ENCODE measurements at regions not wholly inside any gene's neighbourhood (a gene's known extent, or its start where the extent isn't known, plus 50 kb on each side); places are given as distances from the start of the nearest gene placed in this dataset.

DNA sequence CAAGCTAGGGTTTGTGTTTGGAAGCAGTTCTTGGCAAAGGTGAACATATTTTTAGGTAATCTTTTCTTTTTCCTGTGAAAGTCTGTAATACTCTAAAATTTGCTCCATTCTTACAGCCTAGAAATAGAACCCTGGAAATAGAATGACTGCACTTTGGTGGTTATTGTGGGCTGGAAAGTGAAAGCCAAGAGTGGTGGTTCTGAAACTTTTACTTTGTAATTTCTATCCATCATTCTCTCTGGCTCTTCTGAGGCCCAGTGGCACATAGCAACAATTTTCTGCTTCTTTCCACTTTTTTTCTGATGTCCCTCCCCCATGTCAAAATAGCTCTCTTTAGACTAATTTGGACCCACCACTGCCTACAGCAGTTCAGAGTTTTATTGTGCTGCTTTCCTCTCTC lies 300.4 kb upstream of the RPS6KA3 start:
- peak in 1 of 2 donors; percentile 67 for ATAC-seq (replicated peaks in 1 of 2)
- Mint-ChIP-seq H3K27me3 (ENCODE audit: low read depth) (peaks cover 27% of the 10 kb centered on the region), H3K36me3 (ENCODE audit: insufficient read depth in 2 of 2) (no peaks in the 10 kb centered on the region), H3K27ac (no peak overlapping the region), H3K4me3 (no peak overlapping the region), H3K4me1 (ENCODE audit: low read depth) (peaks cover 4% of the 10 kb centered on the region), H3K9me3 (no peaks in the 10 kb centered on the region)
- peak in 1 of 2 donors; percentile 2 for DNase-seq

DNA sequence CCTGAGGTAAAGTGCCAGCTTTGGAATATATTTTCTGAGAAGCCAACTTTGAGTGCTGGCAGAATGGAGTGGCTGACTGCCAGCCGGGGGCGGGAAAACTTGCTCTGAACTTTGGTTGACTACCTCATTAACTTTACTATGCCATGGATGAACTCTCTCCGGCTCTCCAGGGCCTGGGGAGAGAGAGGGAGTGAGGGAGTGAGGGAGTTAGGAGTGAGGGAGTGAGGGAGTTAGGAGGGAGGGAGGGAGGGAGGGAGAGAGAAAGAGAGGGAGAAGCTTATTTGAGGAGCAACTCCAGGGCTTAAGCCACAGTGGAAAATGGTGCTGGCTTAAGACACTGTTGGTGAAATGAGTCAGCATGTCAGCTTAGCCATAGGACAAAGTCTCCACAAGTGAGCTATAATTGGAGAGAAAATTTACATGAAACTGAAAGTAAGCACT lies 280.9 kb upstream of the RPS6KA3 start:
- peak; percentile 43 to 55 for ATAC-seq (replicated peaks in 1 of 2)

DNA sequence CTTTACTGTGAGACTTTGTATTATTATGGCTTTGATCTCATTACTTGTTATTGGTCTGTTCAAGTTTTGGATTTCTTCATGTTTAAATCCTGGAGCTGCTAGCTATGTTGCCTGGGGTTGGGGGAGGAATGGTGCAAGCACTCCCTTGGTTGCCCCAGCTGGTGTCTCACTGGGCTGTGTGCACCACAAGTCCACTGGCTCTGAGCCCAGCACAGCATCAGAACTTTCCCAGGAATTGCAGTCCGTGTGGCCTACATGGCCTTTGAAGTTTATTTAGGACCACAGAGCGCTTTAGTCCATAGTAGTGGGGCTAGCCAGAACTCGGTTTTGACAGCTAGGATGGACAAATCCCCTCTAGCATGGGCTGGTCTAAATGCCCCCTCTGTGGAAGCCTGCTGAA lies 278.8 kb upstream of the RPS6KA3 start:
- Mint-ChIP-seq H3K36me3 (ENCODE audit: insufficient read depth in 2 of 2) (peaks cover 6 to 10% of the 10 kb centered on the region in 2 donors), H3K9me3 (peaks cover 8 to 12% of the 10 kb centered on the region in 2 donors), H3K4me3 (no peak overlapping the region), H3K27me3 (ENCODE audit: low read depth) (peaks cover 21% of the 10 kb centered on the region), H3K27ac (no peak overlapping the region), H3K4me1 (ENCODE audit: low read depth) (no peaks in the 10 kb centered on the region)
- ATAC-seq (replicated peaks in 1 of 2) (no peak), DNase-seq (no peak)

More for the DNA sequence above, 280.9 kb upstream of the RPS6KA3 start:
- Mint-ChIP-seq H3K36me3 (ENCODE audit: insufficient read depth in 2 of 2) (no peaks in the 10 kb centered on the region), H3K27me3 (ENCODE audit: low read depth) (peaks cover 21% of the 10 kb centered on the region), H3K27ac (no peak overlapping the region), H3K4me1 (ENCODE audit: low read depth) (no peaks in the 10 kb centered on the region), H3K4me3 (no peak overlapping the region), H3K9me3 (peaks cover 0 to 5% of the 10 kb centered on the region in 2 donors)
- DNase-seq = no peak

DNA sequence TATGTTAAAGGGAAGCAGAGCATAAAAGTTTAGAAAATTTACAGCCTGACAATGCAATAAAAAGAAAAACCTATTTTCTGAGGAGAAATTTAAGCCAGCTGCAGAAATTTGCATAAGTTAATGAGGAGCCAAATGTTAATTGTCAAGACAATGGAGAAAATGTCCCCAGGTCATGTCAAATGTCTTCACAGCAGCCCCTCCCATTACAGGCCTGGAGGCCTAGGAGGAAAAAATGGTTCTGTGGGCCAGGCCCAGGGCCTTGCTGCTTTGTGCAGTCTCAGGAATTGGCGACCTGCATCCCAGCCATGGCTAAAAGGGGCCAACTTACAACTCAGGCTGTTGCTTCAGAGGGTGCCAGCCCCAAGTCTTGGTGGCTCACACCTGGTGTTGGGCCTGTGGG lies 275.4 kb upstream of the RPS6KA3 start:
- H3K4me1 Mint-ChIP-seq (ENCODE audit: low read depth) = no peaks in the 10 kb centered on the region
- peaks cover 10 to 12% of the 10 kb centered on the region in 2 donors for H3K9me3 Mint-ChIP-seq
- H3K36me3 Mint-ChIP-seq (ENCODE audit: insufficient read depth in 2 of 2) = peaks cover 6 to 10% of the 10 kb centered on the region in 2 donors
- H3K27me3 Mint-ChIP-seq (ENCODE audit: low read depth) = peaks cover 19% of the 10 kb centered on the region
- DNase-seq = no peak
- H3K27ac Mint-ChIP-seq = no peak overlapping the region
- ATAC-seq (replicated peaks in 1 of 2) = no peak
- no peak overlapping the region for H3K4me3 Mint-ChIP-seq

DNA sequence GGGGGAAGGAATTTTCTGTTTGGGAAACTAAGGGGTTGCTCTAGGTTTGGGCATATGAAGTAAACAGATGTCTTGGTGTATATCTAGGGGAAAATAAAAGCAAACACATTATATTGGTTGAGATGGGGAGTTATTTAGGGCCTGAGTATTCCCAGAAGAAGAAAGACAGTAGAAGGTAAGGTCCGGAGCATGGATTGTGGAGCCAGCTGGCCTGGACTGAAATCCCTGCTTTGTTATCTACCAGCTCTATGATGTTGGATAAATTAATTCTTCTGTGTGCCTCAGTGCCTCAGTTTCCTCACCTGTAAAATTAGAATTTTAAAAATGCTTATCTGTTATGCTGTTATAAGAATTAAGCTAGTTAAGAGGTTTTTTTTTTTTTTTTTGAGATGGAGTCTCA lies 272.3 kb upstream of the RPS6KA3 start:
- Mint-ChIP-seq H3K4me1 (ENCODE audit: low read depth) (no peaks in the 10 kb centered on the region), H3K9me3 (peaks cover 10% of the 10 kb centered on the region in 2 donors), H3K27ac (no peak overlapping the region), H3K27me3 (ENCODE audit: low read depth) (peaks cover 21% of the 10 kb centered on the region), H3K36me3 (ENCODE audit: insufficient read depth in 2 of 2) (peaks cover 6 to 10% of the 10 kb centered on the region in 2 donors), H3K4me3 (no peak overlapping the region)
- DNase-seq = no peak
- ATAC-seq (replicated peaks in 1 of 2) = no peak

DNA sequence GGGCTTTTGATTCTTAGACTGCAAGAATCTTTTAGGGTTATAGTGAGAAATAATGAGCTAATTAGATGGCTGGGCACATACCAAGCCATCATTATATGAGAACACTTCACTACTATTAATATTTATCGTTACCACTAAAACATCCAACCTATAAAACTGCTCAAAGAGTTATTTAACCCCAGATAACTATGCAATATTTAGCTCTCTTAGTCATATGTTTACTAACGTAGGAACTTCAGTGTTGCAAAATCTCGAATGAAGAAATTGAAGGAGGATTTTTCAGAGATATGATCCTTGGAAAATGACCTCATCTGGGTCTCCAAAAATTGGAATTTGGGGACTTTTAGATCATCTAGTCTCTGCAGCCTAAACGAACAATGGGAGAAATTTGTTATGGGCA lies 265.0 kb upstream of the RPS6KA3 start:
- Mint-ChIP-seq H3K4me1 (ENCODE audit: low read depth) (no peaks in the 10 kb centered on the region), H3K9me3 (no peaks in the 10 kb centered on the region), H3K4me3 (no peak overlapping the region), H3K36me3 (ENCODE audit: insufficient read depth in 2 of 2) (no peaks in the 10 kb centered on the region), H3K27me3 (ENCODE audit: low read depth) (peaks cover 61% of the 10 kb centered on the region), H3K27ac (no peak overlapping the region)
- no peak for DNase-seq
- no peak for ATAC-seq (replicated peaks in 1 of 2)

DNA sequence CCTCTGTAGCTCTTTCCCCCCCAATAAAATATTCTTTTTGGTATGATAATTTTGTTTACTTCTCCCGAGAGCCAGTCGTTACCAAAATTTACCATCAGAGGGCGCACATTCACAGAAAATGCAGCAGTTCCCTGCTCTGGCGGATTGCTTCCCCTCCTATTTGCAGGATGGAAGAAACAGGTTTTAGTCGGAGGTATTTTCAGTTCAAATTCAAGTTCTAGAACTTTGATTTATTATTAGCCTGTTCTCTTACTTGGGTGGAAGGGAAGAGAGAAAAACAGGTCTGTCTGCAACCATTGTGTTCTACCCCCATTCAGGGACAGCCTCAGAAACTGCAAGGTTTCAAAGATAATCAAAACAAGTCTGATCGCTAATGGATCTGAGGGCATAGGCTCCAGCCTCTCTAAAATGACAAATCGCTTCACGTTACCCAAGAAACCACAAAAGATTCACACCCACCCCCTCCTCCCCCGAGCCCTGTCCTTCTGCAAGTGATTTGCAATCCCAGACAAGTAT lies 263.8 kb upstream of the RPS6KA3 start:
- ATAC-seq (replicated peaks in 1 of 2) (no peak), DNase-seq (peak; percentile 43 to 45)
- H3K36me3 Mint-ChIP-seq (ENCODE audit: insufficient read depth in 2 of 2) = no peaks in the 10 kb centered on the region
- no peak overlapping the region for H3K27ac Mint-ChIP-seq
- H3K9me3 Mint-ChIP-seq = no peaks in the 10 kb centered on the region
- peaks cover 56% of the 10 kb centered on the region for H3K27me3 Mint-ChIP-seq (ENCODE audit: low read depth)
- H3K4me3 Mint-ChIP-seq = no peak overlapping the region
- no peaks in the 10 kb centered on the region for H3K4me1 Mint-ChIP-seq (ENCODE audit: low read depth)

DNA sequence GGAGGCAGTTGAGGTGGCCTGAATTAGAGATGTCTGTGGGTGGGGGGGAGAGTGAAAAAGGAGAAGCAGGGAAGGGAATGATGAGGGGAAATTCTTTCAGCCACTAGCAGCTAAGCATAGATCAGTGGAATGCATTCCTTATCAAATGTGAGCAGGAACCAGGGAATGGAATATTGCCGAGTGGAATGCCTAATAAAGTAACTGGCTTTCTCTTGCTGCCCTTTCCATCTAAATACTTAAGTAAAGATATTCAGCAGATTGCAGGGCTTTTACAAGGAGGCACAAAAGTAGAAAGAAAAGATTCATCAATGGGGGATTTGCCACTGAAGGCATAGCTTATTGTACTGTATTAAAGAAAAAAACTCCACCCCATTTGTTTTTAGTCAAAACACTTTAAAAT lies 263.0 kb upstream of the RPS6KA3 start:
- Mint-ChIP-seq H3K27me3 (ENCODE audit: low read depth) (peaks cover 49% of the 10 kb centered on the region), H3K36me3 (ENCODE audit: insufficient read depth in 2 of 2) (no peaks in the 10 kb centered on the region), H3K4me3 (no peak overlapping the region), H3K27ac (no peak overlapping the region), H3K9me3 (no peaks in the 10 kb centered on the region), H3K4me1 (ENCODE audit: low read depth) (no peaks in the 10 kb centered on the region)
- DNase-seq (no peak), ATAC-seq (replicated peaks in 1 of 2) (no peak)

DNA sequence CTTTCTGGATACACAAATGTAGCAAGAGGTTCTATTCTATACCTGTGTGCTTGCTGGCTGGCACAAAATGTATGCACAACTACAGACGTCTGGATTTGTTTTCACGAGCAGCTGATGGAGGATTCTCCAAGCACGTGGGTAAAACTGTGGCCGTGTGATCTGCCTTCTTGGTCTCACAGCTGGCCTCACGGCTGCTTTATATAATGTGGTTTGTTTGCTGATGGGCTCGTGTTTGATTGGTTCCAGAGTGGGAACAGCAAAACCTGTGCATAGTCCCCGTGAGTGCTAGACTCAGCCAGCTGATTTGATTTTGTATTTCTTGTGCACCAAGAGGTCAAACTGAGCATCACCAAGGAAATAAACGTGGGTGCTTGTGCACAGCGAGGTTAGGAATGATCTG lies 262.6 kb upstream of the RPS6KA3 start:
- Mint-ChIP-seq H3K27me3 (ENCODE audit: low read depth) (peaks cover 47% of the 10 kb centered on the region), H3K36me3 (ENCODE audit: insufficient read depth in 2 of 2) (no peaks in the 10 kb centered on the region), H3K27ac (no peak overlapping the region), H3K4me3 (no peak overlapping the region), H3K4me1 (ENCODE audit: low read depth) (peaks cover 2% of the 10 kb centered on the region), H3K9me3 (no peaks in the 10 kb centered on the region)
- ATAC-seq (replicated peaks in 1 of 2) (no peak), DNase-seq (no peak)

DNA sequence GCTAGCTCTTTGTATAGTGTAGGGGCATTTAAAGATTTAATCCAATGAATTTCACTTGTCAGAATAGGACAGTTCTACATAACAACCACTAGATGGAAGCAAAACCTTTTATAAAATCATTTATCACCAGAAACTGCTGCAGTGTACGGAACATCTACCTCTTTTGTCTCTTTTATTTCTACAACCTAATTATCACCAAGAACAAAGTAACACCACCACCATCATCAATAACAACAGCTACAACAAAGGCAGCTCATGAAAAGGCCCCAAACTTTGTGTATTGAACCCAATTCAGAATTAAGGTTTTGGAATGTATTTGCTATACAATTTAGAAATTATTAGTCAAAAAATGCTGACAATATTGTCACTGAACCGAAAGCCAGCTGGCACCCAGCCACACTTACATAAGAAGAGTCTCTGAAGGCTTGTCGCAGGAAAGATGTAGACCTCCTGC lies 260.9 kb upstream of the RPS6KA3 start:
- ATAC-seq (replicated peaks in 1 of 2) (peak; percentile 38 to 58), DNase-seq (no peak)
- H3K4me1 Mint-ChIP-seq (ENCODE audit: low read depth) = peaks cover 13% of the 10 kb centered on the region
- no peaks in the 10 kb centered on the region for H3K36me3 Mint-ChIP-seq (ENCODE audit: insufficient read depth in 2 of 2)
- H3K9me3 Mint-ChIP-seq = no peaks in the 10 kb centered on the region
- H3K27ac Mint-ChIP-seq = no peak overlapping the region
- no peak overlapping the region for H3K4me3 Mint-ChIP-seq
- peaks cover 34% of the 10 kb centered on the region for H3K27me3 Mint-ChIP-seq (ENCODE audit: low read depth)

DNA sequence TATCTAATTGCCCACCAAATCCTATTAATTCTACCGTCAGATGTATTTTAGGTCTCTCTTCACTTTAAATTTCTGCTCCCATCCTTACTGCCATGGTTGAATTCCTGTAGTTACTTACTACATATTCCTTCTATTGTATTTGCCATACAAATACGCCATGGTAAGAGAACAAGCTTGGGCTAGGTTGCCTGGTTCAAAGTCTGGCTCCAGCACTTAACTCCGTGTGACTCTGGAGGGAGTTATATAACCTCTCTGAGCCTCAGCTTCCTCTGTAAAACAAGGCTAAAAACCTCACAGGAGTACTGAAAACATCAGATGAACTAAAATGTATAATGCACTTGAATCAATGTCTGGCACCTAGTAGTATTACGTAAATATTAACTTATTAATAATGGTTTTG lies 260.3 kb upstream of the RPS6KA3 start:
- peaks cover 13% of the 10 kb centered on the region for H3K4me1 Mint-ChIP-seq (ENCODE audit: low read depth)

DNA sequence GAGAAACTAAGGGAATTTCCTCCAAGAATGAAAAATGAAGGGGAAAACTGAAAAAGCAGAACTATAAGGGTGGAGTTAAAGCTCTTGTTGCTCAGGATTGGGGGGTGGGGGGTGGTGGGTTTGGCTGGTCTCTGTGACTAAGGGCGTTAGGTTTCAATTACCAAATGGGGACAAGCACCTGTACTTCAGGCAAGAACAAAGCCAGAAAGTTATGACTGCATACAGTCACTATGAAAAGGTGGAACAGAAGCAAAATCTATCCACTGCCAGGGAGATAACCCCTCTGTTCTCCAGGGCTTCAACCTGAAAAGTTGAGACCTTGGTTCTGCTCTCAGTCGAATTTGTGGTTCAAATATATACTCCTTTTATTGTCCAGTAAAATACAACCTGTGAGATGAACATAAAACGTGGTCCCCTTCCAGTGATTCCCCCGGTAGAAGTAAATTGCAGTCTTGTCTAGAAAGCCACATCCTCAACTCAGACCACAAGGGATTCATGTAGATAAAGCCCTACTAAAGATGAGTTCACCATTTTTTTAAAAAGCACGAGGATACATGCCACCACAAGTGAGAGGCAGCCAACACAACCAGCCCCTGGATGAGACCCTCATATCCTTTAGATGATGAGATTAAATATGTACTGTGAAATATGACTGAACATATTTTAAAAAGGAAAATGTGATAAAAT lies 257.1 kb upstream of the RPS6KA3 start:
- Mint-ChIP-seq H3K27me3 (ENCODE audit: low read depth) (peaks cover 43% of the 10 kb centered on the region), H3K36me3 (ENCODE audit: insufficient read depth in 2 of 2) (no peaks in the 10 kb centered on the region), H3K27ac (peak overlapping the region; percentile 81), H3K4me3 (peak overlapping the region in 1 of 2 donors; percentile 41), H3K9me3 (no peaks in the 10 kb centered on the region), H3K4me1 (ENCODE audit: low read depth) (peaks cover 21% of the 10 kb centered on the region)
- DNase-seq (no peak), ATAC-seq (replicated peaks in 1 of 2) (peak; percentile 64 to 67)

More for the DNA sequence above, 260.3 kb upstream of the RPS6KA3 start:
- Mint-ChIP-seq H3K9me3 (no peaks in the 10 kb centered on the region), H3K27me3 (ENCODE audit: low read depth) (peaks cover 34% of the 10 kb centered on the region), H3K4me3 (no peak overlapping the region), H3K36me3 (ENCODE audit: insufficient read depth in 2 of 2) (no peaks in the 10 kb centered on the region), H3K27ac (no peak overlapping the region)
- ATAC-seq (replicated peaks in 1 of 2) = no peak
- DNase-seq = no peak

DNA sequence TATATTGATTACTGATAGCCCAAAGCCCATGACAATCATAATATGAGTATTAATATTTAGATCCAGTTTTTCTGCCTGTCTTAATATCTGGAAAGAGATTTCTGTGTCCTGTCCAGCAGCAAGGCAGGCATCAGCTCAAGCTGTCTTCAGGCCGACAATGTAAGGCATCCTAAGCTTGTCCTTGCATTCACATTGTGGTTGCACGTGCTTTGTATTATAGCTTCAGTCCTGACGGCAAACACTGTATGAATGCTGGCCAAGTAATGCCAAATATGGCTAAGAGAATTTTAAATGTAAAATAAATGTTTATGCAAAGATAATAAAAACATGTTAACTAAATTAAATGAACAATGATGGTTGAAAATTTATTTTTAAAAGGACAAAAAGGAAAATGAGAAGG lies 255.7 kb upstream of the RPS6KA3 start:
- Mint-ChIP-seq H3K4me1 (ENCODE audit: low read depth) (peaks cover 29% of the 10 kb centered on the region), H3K36me3 (ENCODE audit: insufficient read depth in 2 of 2) (no peaks in the 10 kb centered on the region), H3K27ac (no peak overlapping the region), H3K4me3 (no peak overlapping the region), H3K9me3 (no peaks in the 10 kb centered on the region), H3K27me3 (ENCODE audit: low read depth) (peaks cover 44% of the 10 kb centered on the region)
- no peak for ATAC-seq (replicated peaks in 1 of 2)
- no peak for DNase-seq

DNA sequence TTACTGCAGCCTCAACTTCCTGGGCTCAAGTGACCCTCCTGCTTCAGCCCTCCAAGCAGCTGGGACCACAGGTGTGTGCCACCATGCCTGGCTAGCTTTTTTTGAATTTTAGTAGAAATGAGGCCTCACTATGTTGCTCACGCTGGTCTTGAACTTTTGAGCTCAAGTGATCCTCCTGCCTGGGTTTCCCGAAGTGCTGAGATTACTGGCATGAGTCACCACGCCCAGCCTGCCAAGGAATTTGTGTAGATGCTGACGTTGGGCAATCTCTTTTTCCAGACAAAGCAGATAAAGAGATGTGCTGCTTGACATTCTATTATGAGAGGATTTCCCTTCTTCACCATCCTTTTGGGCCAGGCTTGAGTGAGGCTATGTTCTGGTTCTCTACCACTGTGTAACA lies 254.5 kb upstream of the RPS6KA3 start:
- Mint-ChIP-seq H3K4me3 (no peak overlapping the region), H3K4me1 (ENCODE audit: low read depth) (peaks cover 29% of the 10 kb centered on the region), H3K27me3 (ENCODE audit: low read depth) (peaks cover 43% of the 10 kb centered on the region), H3K9me3 (no peaks in the 10 kb centered on the region), H3K36me3 (ENCODE audit: insufficient read depth in 2 of 2) (no peaks in the 10 kb centered on the region), H3K27ac (no peak overlapping the region)
- DNase-seq (no peak), ATAC-seq (replicated peaks in 1 of 2) (no peak)
